GM23338 (cell line): ENCODE measurements at regions not wholly inside any gene's neighbourhood (a gene's known extent, or its start where the extent isn't known, plus 50 kb on each side); places are given as distances from the start of the nearest gene placed in this dataset.

Experiments used
- ATAC-seq: fragments of 200-7000 bp; cut with Tn5 transposase; 3 replicates; pipeline ENCODE4 v1.9.1; 2020
- DNase-seq: peaks from one replicate; pipeline ENCODE4 v3.0.0-alpha.2; 2015; ENCODE audit warnings: low spot score
- H2AFZ ChIP-seq: fragments of 200-600 bp; sonication (generic); 2 replicates; pipeline ENCODE4 v1.8.0; 2016; ENCODE audit warnings: antibody characterized with exemption, mild to moderate bottlenecking, moderate library complexity
- H3F3A ChIP-seq: fragments of 200-600 bp; sonication (generic); replicated peaks from 2 replicates; pipeline ENCODE4 v1.8.0; 2017; ENCODE audit warnings: antibody characterized with exemption, mixed run types, low read depth
- H3K27ac ChIP-seq: fragments of 200-600 bp; sonication (generic); 2 replicates; pipeline ENCODE4 v1.6.1; 2016; ENCODE audit warnings: low read depth
- H3K27me3 ChIP-seq: fragments of 200-600 bp; sonication (generic); 2 replicates; pipeline ENCODE4 v1.8.0; 2016; ENCODE audit warnings: mild to moderate bottlenecking, mixed run types, moderate library complexity; ENCODE audit not compliant: insufficient read depth
- H3K36me3 ChIP-seq: fragments of 200-600 bp; sonication (generic); 2 replicates; pipeline ENCODE4 v1.8.0; 2016; ENCODE audit warnings: mild to moderate bottlenecking; ENCODE audit not compliant: insufficient read depth
- H3K4me1 ChIP-seq: fragments of 200-600 bp; sonication (generic); 2 replicates; pipeline ENCODE4 v1.8.0; 2016; ENCODE audit warnings: mild to moderate bottlenecking, moderate library complexity; ENCODE audit not compliant: insufficient read depth
- H3K4me2 ChIP-seq: fragments of 200-600 bp; sonication (generic); 2 replicates; pipeline ENCODE4 v1.7.1; 2017; ENCODE audit warnings: mixed run types
- H3K4me3 ChIP-seq: fragments of 200-600 bp; sonication (generic); 2 replicates; pipeline ENCODE4 v1.6.1; 2016; ENCODE audit warnings: mixed run types
- H3K79me2 ChIP-seq: fragments of 200-600 bp; sonication (generic); replicated peaks from 2 replicates; pipeline ENCODE4 v1.8.0; 2017; ENCODE audit warnings: mild to moderate bottlenecking; ENCODE audit not compliant: insufficient read depth
- H3K9me2 ChIP-seq: fragments of 200-600 bp; sonication (generic); 2 replicates; pipeline ENCODE4 v1.8.0; 2017; ENCODE audit not compliant: insufficient read depth
- H4K20me1 ChIP-seq: fragments of 200-600 bp; sonication (generic); replicated peaks from 2 replicates; pipeline ENCODE4 v1.8.0; 2017; ENCODE audit warnings: mild to moderate bottlenecking; ENCODE audit not compliant: insufficient read depth
- H3K27ac Mint-ChIP-seq: 2 replicates; pipeline ENCODE4 v1.8.0; 2020; ENCODE audit warnings: inconsistent platforms, mild to moderate bottlenecking, moderate library complexity, mixed read lengths
- H3K27me3 Mint-ChIP-seq: 3 replicates; pipeline ENCODE4 v1.8.0; 2022; ENCODE audit warnings: low read depth, mild to moderate bottlenecking, moderate library complexity, mixed read lengths, inconsistent platforms; ENCODE audit not compliant: insufficient read depth, poor library complexity
- H3K36me3 Mint-ChIP-seq: 3 replicates; pipeline ENCODE4 v1.8.0; 2021; ENCODE audit warnings: low read depth, mild to moderate bottlenecking, inconsistent platforms, moderate library complexity, mixed read lengths
- H3K4me1 Mint-ChIP-seq: 3 replicates; pipeline ENCODE4 v1.8.0; 2020; ENCODE audit warnings: mild to moderate bottlenecking, inconsistent platforms, mixed read lengths
- H3K4me3 Mint-ChIP-seq: 3 replicates; pipeline ENCODE4 v1.8.0; 2021; ENCODE audit warnings: moderate library complexity, mild to moderate bottlenecking, inconsistent platforms, mixed read lengths
- H3K9me3 Mint-ChIP-seq: 3 replicates; pipeline ENCODE4 v1.8.0; 2020; ENCODE audit warnings: moderate library complexity, mild to moderate bottlenecking, inconsistent platforms, mixed read lengths
- CREB1 ChIP-seq: fragments of 250-450 bp; sonication (Bioruptor Pico); IDR thresholded peaks from 2 replicates; pipeline ENCODE4 v1.5.0; 2020; ENCODE audit warnings: low read depth, mild to moderate bottlenecking, moderate library complexity
- EZH2 ChIP-seq: fragments of 200-600 bp; sonication (generic); IDR thresholded peaks from one replicate; pipeline ENCODE4 v1.8.0; 2017; ENCODE audit warnings: antibody characterized with exemption, mild to moderate bottlenecking, low read depth; ENCODE audit not compliant: unreplicated experiment
- EZH2phosphoT487 ChIP-seq: fragments of 200-600 bp; sonication (generic); IDR thresholded peaks from one replicate; pipeline ENCODE4 v1.8.1; 2018; ENCODE audit warnings: antibody characterized with exemption; ENCODE audit not compliant: unreplicated experiment
- JUNB ChIP-seq: IDR thresholded peaks from one replicate; pipeline ENCODE4 v1.6.1; 2016; ENCODE audit warnings: antibody characterized with exemption; ENCODE audit not compliant: unreplicated experiment
- NANOG ChIP-seq: IDR thresholded peaks from 2 replicates; pipeline ENCODE4 v1.6.1; 2016; ENCODE audit warnings: antibody characterized with exemption, borderline replicate concordance
- POLR2AphosphoS5 ChIP-seq: IDR thresholded peaks from 2 replicates; pipeline ENCODE4 v1.6.1; 2016; ENCODE audit warnings: antibody characterized with exemption, low read depth
- ZNF114 ChIP-seq: fragments of 250-450 bp; sonication (Bioruptor Pico); IDR thresholded peaks from 2 replicates; pipeline ENCODE4 v1.5.0; 2020; ENCODE audit warnings: mild to moderate bottlenecking, moderate library complexity
- ZNF331 ChIP-seq: fragments of 250-450 bp; sonication (Bioruptor Pico); IDR thresholded peaks from 2 replicates; pipeline ENCODE4 v1.5.0; 2020; ENCODE audit warnings: low read depth, mild to moderate bottlenecking, moderate library complexity
- TF ChIP-seq, protein P1 (sequence below), 2 experiments: fragments of 200-600 bp in 1 of 2; sonication (generic) in 1 of 2; conservative IDR thresholded peaks; 2 replicates each; pipeline versions ENCODE4 v1.5.1 to v1.6.1; 2016 to 2017; ENCODE audit warnings: antibody characterized with exemption in 2 of 2, low read depth in 2 of 2, mild to moderate bottlenecking in 2 of 2, moderate library complexity in 1 of 2
- TF ChIP-seq, protein P2 (sequence below): IDR thresholded peaks from 2 replicates; pipeline ENCODE4 v1.6.1; 2016; ENCODE audit warnings: antibody characterized with exemption

- Histone ChIP-seq H3K36me3 (no peaks in the 10 kb centered on the region), H3K4me3 (no peak overlapping the region), H4K20me1 (no peaks in the 10 kb centered on the region), H3K27me3 (no peaks in the 10 kb centered on the region), H3K27ac (no peak overlapping the region), H3K79me2 (no peaks in the 10 kb centered on the region), H2AFZ (no peak overlapping the region), H3F3A (no peaks in the 10 kb centered on the region), H3K4me1 (no peaks in the 10 kb centered on the region; the same call in 1 of the 2 replicates), H3K9me2 (peaks cover 3% of the 10 kb centered on the region; the same call in 1 of the 2 replicates), H3K4me2 (no peak overlapping the region)
- no peak overlapping the region for H3K27ac Mint-ChIP-seq
- H3K9me3 Mint-ChIP-seq = peaks cover 85% of the 10 kb centered on the region
- H3K4me3 Mint-ChIP-seq = no peak overlapping the region
- TF ChIP-seq JUNB = no peak
- no peaks in the 10 kb centered on the region for H3K4me1 Mint-ChIP-seq
- H3K36me3 Mint-ChIP-seq = peaks cover 18% of the 10 kb centered on the region
- DNase-seq (no peak), ATAC-seq (no peak)
- H3K27me3 Mint-ChIP-seq = peaks cover 5% of the 10 kb centered on the region
Observed at GRCh38 chrX:576904-577560, 53.6 kb upstream of the SHOX start.

- H3K4me2 ChIP-seq = no peak overlapping the region
- H3K27ac ChIP-seq = no peak overlapping the region
- no peak overlapping the region for H2AFZ ChIP-seq
- Mint-ChIP-seq H3K4me1 (no peaks in the 10 kb centered on the region), H3K9me3 (peaks cover 90% of the 10 kb centered on the region), H3K36me3 (peaks cover 18% of the 10 kb centered on the region), H3K4me3 (no peak overlapping the region), H3K27ac (no peak overlapping the region), H3K27me3 (peaks cover 2% of the 10 kb centered on the region)
- H3K4me3 ChIP-seq = no peak overlapping the region
- H3K36me3 ChIP-seq = no peaks in the 10 kb centered on the region
- ATAC-seq (no peak), DNase-seq (no peak)
- H4K20me1 ChIP-seq = no peaks in the 10 kb centered on the region
- TF ChIP-seq POLR2AphosphoS5 = no peak
- TF ChIP-seq NANOG = no peak
- TF ChIP-seq EZH2phosphoT487 = no peak
- TF ChIP-seq ZNF331 = no peak
- no peak for TF ChIP-seq ZNF114 (CRISPR knock-in tag)
- TF ChIP-seq, protein P1, sequence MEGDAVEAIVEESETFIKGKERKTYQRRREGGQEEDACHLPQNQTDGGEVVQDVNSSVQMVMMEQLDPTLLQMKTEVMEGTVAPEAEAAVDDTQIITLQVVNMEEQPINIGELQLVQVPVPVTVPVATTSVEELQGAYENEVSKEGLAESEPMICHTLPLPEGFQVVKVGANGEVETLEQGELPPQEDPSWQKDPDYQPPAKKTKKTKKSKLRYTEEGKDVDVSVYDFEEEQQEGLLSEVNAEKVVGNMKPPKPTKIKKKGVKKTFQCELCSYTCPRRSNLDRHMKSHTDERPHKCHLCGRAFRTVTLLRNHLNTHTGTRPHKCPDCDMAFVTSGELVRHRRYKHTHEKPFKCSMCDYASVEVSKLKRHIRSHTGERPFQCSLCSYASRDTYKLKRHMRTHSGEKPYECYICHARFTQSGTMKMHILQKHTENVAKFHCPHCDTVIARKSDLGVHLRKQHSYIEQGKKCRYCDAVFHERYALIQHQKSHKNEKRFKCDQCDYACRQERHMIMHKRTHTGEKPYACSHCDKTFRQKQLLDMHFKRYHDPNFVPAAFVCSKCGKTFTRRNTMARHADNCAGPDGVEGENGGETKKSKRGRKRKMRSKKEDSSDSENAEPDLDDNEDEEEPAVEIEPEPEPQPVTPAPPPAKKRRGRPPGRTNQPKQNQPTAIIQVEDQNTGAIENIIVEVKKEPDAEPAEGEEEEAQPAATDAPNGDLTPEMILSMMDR (conservative IDR thresholded peaks at IDR 0.05; ENCODE audit: low read depth in 2 of 2) = no peak
- TF ChIP-seq, protein P2, sequence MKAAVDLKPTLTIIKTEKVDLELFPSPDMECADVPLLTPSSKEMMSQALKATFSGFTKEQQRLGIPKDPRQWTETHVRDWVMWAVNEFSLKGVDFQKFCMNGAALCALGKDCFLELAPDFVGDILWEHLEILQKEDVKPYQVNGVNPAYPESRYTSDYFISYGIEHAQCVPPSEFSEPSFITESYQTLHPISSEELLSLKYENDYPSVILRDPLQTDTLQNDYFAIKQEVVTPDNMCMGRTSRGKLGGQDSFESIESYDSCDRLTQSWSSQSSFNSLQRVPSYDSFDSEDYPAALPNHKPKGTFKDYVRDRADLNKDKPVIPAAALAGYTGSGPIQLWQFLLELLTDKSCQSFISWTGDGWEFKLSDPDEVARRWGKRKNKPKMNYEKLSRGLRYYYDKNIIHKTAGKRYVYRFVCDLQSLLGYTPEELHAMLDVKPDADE = no peak
- no peak for TF ChIP-seq CREB1
- no peak for TF ChIP-seq EZH2
- peaks cover 3% of the 10 kb centered on the region; the same call in 1 of the 2 replicates for H3K9me2 ChIP-seq
- H3K27me3 ChIP-seq = no peaks in the 10 kb centered on the region
- no peaks in the 10 kb centered on the region for H3K79me2 ChIP-seq
- no peaks in the 10 kb centered on the region; the same call in 1 of the 2 replicates for H3K4me1 ChIP-seq
- no peaks in the 10 kb centered on the region for H3F3A ChIP-seq
Observed at GRCh38 chrX:578531-578930, 52.1 kb upstream of the SHOX start.
